Parathyroid adenoma (tissue), 2 donors: ENCODE measurements at regions not wholly inside any gene's neighbourhood (a gene's known extent, or its start where the extent isn't known, plus 50 kb on each side); places are given as distances from the start of the nearest gene placed in this dataset.

Source experiments
- H2AFZ ChIP-seq: fragments of 300-600 bp; sonication (generic); one replicate; pipeline ENCODE4 v1.7.0; 2017; ENCODE audit warnings: antibody characterized with exemption, mild to moderate bottlenecking
- H3K27ac ChIP-seq: fragments of 300-600 bp; sonication (generic); one replicate; pipeline ENCODE4 v1.7.0; 2017
- H3K27me3 ChIP-seq: fragments of 300-600 bp; sonication (generic); one replicate; pipeline ENCODE4 v1.7.0; 2017; ENCODE audit warnings: low read length; ENCODE audit not compliant: control insufficient read depth, insufficient read depth
- H3K36me3 ChIP-seq: fragments of 300-600 bp; sonication (generic); one replicate; pipeline ENCODE4 v1.7.0; 2017; ENCODE audit warnings: low read length; ENCODE audit not compliant: control insufficient read depth, insufficient read depth
- H3K4me1 ChIP-seq: fragments of 300-600 bp; sonication (generic); one replicate; pipeline ENCODE4 v1.7.0; 2017; ENCODE audit warnings: control low read depth
- H3K4me2 ChIP-seq: fragments of 300-600 bp; sonication (generic); one replicate; pipeline ENCODE4 v1.7.0; 2017; ENCODE audit warnings: low read length
- H3K4me3 ChIP-seq: fragments of 300-600 bp; sonication (generic); one replicate; pipeline ENCODE4 v1.7.0; 2017; ENCODE audit warnings: low read depth, low read length
- H3K79me2 ChIP-seq: fragments of 300-600 bp; sonication (generic); one replicate; pipeline ENCODE4 v1.7.0; 2017; ENCODE audit warnings: control low read depth
- H3K9ac ChIP-seq: fragments of 300-600 bp; sonication (generic); one replicate; pipeline ENCODE4 v1.7.0; 2017; ENCODE audit warnings: mild to moderate bottlenecking
- H3K9me3 ChIP-seq: fragments of 300-600 bp; sonication (generic); one replicate; pipeline ENCODE4 v1.7.0; 2017; ENCODE audit warnings: low read length; ENCODE audit not compliant: control insufficient read depth
- TF ChIP-seq, protein P1 (sequence below): fragments of 300-600 bp; sonication (generic); IDR thresholded peaks from one replicate; pipeline ENCODE4 v1.7.0; 2017; ENCODE audit warnings: antibody characterized with exemption, mild to moderate bottlenecking
- donor health status: primary hyperparathyroidism.

DNA sequence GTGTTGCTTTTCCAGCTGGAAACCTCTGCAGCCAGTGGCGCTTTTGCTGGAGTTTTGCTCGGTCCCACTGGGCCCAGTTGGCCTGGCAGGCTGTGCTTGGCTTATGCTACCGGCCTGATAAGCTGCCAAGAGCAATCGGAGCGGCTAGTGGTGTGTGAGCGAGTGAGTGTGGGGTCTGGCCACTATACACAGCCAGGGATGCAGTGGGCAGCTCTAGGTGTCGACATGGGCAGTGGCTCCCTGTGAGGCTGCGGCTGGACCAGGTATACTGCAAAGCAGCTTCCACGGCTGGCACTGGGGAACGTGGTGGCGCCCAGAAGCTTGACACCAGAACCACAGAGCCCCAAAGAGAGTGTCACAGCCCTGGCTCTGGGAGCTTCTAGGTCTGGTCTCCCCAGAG lies 996.5 kb downstream of the GRIK2 start:
- Histone ChIP-seq H3K9me3 (no peaks in the 10 kb centered on the region), H3K36me3 (no peaks in the 10 kb centered on the region)

GRCh38 chr6:102387326-102388033 lies 994.0 kb downstream of the GRIK2 start:
- no peak overlapping the region for H2AFZ ChIP-seq
- no peaks in the 10 kb centered on the region for H3K79me2 ChIP-seq
- H3K36me3 ChIP-seq = no peaks in the 10 kb centered on the region
- TF ChIP-seq, protein P1, sequence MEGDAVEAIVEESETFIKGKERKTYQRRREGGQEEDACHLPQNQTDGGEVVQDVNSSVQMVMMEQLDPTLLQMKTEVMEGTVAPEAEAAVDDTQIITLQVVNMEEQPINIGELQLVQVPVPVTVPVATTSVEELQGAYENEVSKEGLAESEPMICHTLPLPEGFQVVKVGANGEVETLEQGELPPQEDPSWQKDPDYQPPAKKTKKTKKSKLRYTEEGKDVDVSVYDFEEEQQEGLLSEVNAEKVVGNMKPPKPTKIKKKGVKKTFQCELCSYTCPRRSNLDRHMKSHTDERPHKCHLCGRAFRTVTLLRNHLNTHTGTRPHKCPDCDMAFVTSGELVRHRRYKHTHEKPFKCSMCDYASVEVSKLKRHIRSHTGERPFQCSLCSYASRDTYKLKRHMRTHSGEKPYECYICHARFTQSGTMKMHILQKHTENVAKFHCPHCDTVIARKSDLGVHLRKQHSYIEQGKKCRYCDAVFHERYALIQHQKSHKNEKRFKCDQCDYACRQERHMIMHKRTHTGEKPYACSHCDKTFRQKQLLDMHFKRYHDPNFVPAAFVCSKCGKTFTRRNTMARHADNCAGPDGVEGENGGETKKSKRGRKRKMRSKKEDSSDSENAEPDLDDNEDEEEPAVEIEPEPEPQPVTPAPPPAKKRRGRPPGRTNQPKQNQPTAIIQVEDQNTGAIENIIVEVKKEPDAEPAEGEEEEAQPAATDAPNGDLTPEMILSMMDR = no peak
- no peaks in the 10 kb centered on the region for H3K9me3 ChIP-seq
- no peaks in the 10 kb centered on the region for H3K4me1 ChIP-seq
- H3K4me3 ChIP-seq = no peak overlapping the region
- H3K4me2 ChIP-seq = no peak overlapping the region
- no peak overlapping the region for H3K27ac ChIP-seq
- no peak overlapping the region for H3K9ac ChIP-seq
- no peaks in the 10 kb centered on the region for H3K27me3 ChIP-seq

More for the DNA sequence above, 996.5 kb downstream of the GRIK2 start:
- Histone ChIP-seq H3K27me3 (no peaks in the 10 kb centered on the region), H3K4me3 (no peak overlapping the region), H3K4me1 (no peaks in the 10 kb centered on the region), H3K79me2 (no peaks in the 10 kb centered on the region), H3K9ac (no peak overlapping the region), H2AFZ (no peak overlapping the region), H3K27ac (no peak overlapping the region), H3K4me2 (no peak overlapping the region)
- TF ChIP-seq, protein P1 = no peak

DNA sequence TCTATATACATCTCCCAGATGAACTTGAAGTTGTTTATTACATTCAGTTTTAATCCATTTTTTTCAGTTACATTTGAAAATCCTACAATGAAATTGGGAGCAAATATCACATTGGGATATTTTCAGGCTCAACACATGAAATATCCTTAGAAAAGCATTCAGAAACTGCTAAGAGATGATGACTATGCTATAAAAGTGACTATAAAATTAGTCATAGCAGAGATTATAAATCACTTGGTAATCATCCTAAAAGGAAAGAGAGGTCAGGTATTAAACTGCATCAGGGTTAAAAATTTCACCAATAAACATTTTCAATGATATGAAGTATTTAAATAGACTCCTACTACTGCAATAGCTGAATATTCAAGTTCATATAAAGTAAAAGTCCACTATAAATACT lies 987.7 kb downstream of the GRIK2 start:
- TF ChIP-seq, protein P1 = no peak
- Histone ChIP-seq H2AFZ (no peak overlapping the region), H3K27me3 (no peaks in the 10 kb centered on the region), H3K4me2 (no peak overlapping the region), H3K9ac (no peak overlapping the region), H3K27ac (no peak overlapping the region), H3K9me3 (no peaks in the 10 kb centered on the region), H3K4me1 (no peaks in the 10 kb centered on the region), H3K79me2 (no peaks in the 10 kb centered on the region), H3K4me3 (no peak overlapping the region), H3K36me3 (no peaks in the 10 kb centered on the region)

DNA sequence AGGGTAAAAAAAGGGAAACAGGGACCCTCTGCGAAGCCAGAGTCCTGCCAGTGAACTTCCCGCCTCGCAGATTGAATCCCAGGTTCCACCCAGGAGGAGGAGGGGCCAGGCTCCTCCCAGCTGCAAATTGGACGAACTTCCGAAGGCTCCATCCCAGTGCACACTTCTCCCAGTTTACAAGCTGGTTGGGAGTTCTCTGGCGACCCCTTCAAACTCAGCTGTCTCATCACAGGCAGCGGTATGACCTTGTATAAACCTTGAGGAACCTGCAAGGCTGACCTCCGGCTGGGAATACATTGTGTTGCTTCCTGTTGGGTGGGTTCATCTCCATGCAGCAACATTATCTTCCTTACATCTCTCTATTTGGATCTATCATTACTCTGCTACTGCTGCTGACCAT lies 962.7 kb downstream of the GRIK2 start:
- Histone ChIP-seq H3K4me2 (no peak overlapping the region), H3K36me3 (no peaks in the 10 kb centered on the region), H3K9me3 (no peaks in the 10 kb centered on the region), H3K79me2 (no peaks in the 10 kb centered on the region), H3K4me3 (no peak overlapping the region), H3K4me1 (no peaks in the 10 kb centered on the region), H3K9ac (no peak overlapping the region), H2AFZ (no peak overlapping the region), H3K27ac (no peak overlapping the region), H3K27me3 (no peaks in the 10 kb centered on the region)
- TF ChIP-seq, protein P1 = no peak

GRCh38 chr6:102355578-102355977 lies 962.1 kb downstream of the GRIK2 start:
- Histone ChIP-seq H3K27ac (no peak overlapping the region), H3K4me2 (no peak overlapping the region), H3K4me3 (no peak overlapping the region), H3K27me3 (no peaks in the 10 kb centered on the region), H3K4me1 (no peaks in the 10 kb centered on the region), H3K9me3 (no peaks in the 10 kb centered on the region), H2AFZ (no peak overlapping the region), H3K79me2 (no peaks in the 10 kb centered on the region), H3K36me3 (no peaks in the 10 kb centered on the region), H3K9ac (no peak overlapping the region)
- TF ChIP-seq, protein P1 = no peak
